Endothelial cell of umbilical vein (primary cell): ENCODE measurements at regions not wholly inside any gene's neighbourhood (a gene's known extent, or its start where the extent isn't known, plus 50 kb on each side); places are given as distances from the start of the nearest gene placed in this dataset.

Source experiments
- BruUV-seq: library from RNA; stranded (reverse); fragments of 400-500 nt; replicated peaks from 2 replicates; lab custom pipeline; 2021; lab: Mats Ljungman, UMichigan
- CTCF ChIA-PET: fragments of 300-600, 350-600 bp; sonication (Branson Sonifier 250); formaldehyde crosslinking; loops from one replicate; lab custom pipeline; 2021; ENCODE audit warnings: antibody characterized with exemption, inconsistent platforms; lab: Charles Lee
- POLR2A ChIA-PET: fragments of 300-600, 350-600 bp; sonication (Branson Sonifier 250); formaldehyde crosslinking; loops from one replicate; lab custom pipeline; 2021; ENCODE audit warnings: antibody characterized with exemption, inconsistent platforms; lab: Charles Lee
- DNase-seq: peaks from one replicate; pipeline ENCODE4 v3.0.0-alpha.2; 2011; ENCODE audit warnings: low read depth, low spot score
- FAIRE-seq: peaks from 2 replicates; lab custom pipeline; 2011; peaks lifted over from hg19 to GRCh38; lab: Jason Lieb, UNC
- H2AFZ ChIP-seq: 2 replicates; pipeline ENCODE4 v1.6.0; 2012; ENCODE audit warnings: low read depth, low read length, control low read depth, inconsistent platforms
- H3K27ac ChIP-seq: 2 replicates; pipeline ENCODE4 v1.5.1; 2011; ENCODE audit warnings: low read depth, mild to moderate bottlenecking, control low read depth, low read length, moderate library complexity; ENCODE audit not compliant: insufficient read depth
- H3K27me3 ChIP-seq, 2 experiments: 2 replicates each; pipeline versions ENCODE4 v1.6.0 to v1.6.1; 2011; ENCODE audit warnings: low read length in 2 of 2, mixed read lengths in 1 of 2; ENCODE audit not compliant: control insufficient read depth in 2 of 2, insufficient read depth in 2 of 2
- H3K36me3 ChIP-seq, 2 experiments: 2 replicates in 1 of 2; 3 replicates in 1 of 2; pipeline ENCODE4 v1.5.1; 2011; ENCODE audit warnings: low read length in 2 of 2, mild to moderate bottlenecking in 1 of 2, moderate library complexity in 1 of 2; ENCODE audit not compliant: control insufficient read depth in 2 of 2, insufficient read depth in 2 of 2; ENCODE audit errors: extremely low read depth in 1 of 2
- H3K4me1 ChIP-seq: 3 replicates; pipeline ENCODE4 v1.5.1; 2011; ENCODE audit warnings: mild to moderate bottlenecking, low read length; ENCODE audit not compliant: control insufficient read depth, insufficient read depth; ENCODE audit errors: extremely low read depth
- H3K4me2 ChIP-seq: 2 replicates; pipeline ENCODE4 v1.6.1; 2011; ENCODE audit warnings: low read length, control low read depth, mixed read lengths; ENCODE audit not compliant: insufficient read depth
- H3K4me3 ChIP-seq, 3 experiments: fragments of 200-600 bp in 1 of 3; sonication (generic), shearing (Covaris generic) in 1 of 3; replicated peaks in 1 of 3; 2 replicates each; pipeline ENCODE4 v1.5.1; 2011 to 2016; ENCODE audit warnings: control low read depth in 3 of 3, low read length in 3 of 3, mild to moderate bottlenecking in 2 of 3, inconsistent platforms in 1 of 3, low read depth in 1 of 3, moderate library complexity in 1 of 3; ENCODE audit not compliant: insufficient read depth in 1 of 3
- H3K79me2 ChIP-seq: 2 replicates; pipeline ENCODE4 v1.6.0; 2012; ENCODE audit warnings: low read length, inconsistent platforms; ENCODE audit not compliant: control insufficient read depth, insufficient read depth
- H3K9ac ChIP-seq: replicated peaks from 2 replicates; pipeline ENCODE3; 2011; ENCODE audit warnings: low read length, control low read depth; ENCODE audit not compliant: insufficient read depth; ENCODE audit errors: extremely low read depth
- H3K9me1 ChIP-seq: replicated peaks from 3 replicates; pipeline ENCODE4 v1.6.0; 2011; ENCODE audit warnings: mild to moderate bottlenecking, low read length; ENCODE audit not compliant: control insufficient read depth, insufficient read depth; ENCODE audit errors: extremely low read depth
- H3K9me3 ChIP-seq: replicated peaks from 2 replicates; pipeline ENCODE4 v1.5.1; 2012; ENCODE audit warnings: low read length, inconsistent platforms; ENCODE audit not compliant: control insufficient read depth, insufficient read depth
- H4K20me1 ChIP-seq: replicated peaks from 2 replicates; pipeline ENCODE3; 2011; ENCODE audit warnings: mild to moderate bottlenecking, low read length; ENCODE audit not compliant: control insufficient read depth, insufficient read depth; ENCODE audit errors: extremely low read depth
- CTCF ChIP-seq, 2 donors: IDR thresholded peaks; 1 replicate in 1 of 2; 2 replicates in 1 of 2; pipeline ENCODE4 v1.5.1; 2011; ENCODE audit warnings: low read length in 2 of 2, mild to moderate bottlenecking in 2 of 2, moderate library complexity in 2 of 2, control low read depth in 1 of 2, inconsistent platforms in 1 of 2, low read depth in 1 of 2; ENCODE audit not compliant: insufficient read depth in 1 of 2; ENCODE audit errors: extremely low read depth in 1 of 2
- EZH2 ChIP-seq: IDR thresholded peaks from 2 replicates; pipeline ENCODE4 v1.6.1; 2012; ENCODE audit warnings: borderline replicate concordance, low read depth, mild to moderate bottlenecking, moderate library complexity, low read length, inconsistent platforms; ENCODE audit not compliant: severe bottlenecking
- FOS ChIP-seq: IDR thresholded peaks from 2 replicates; pipeline ENCODE4 v1.6.1; 2011; ENCODE audit warnings: mild to moderate bottlenecking, low read length, moderate library complexity, borderline replicate concordance; ENCODE audit not compliant: insufficient read depth
- GATA2 ChIP-seq: IDR thresholded peaks from 2 replicates; pipeline ENCODE4 v1.7.0; 2011; ENCODE audit warnings: low read depth, mild to moderate bottlenecking, moderate library complexity, mixed read lengths, low read length; ENCODE audit not compliant: insufficient read length, insufficient read depth
- JUN ChIP-seq: IDR thresholded peaks from 2 replicates; pipeline ENCODE4 v1.6.1; 2011; ENCODE audit warnings: borderline replicate concordance, low read depth; ENCODE audit not compliant: insufficient read length, insufficient read depth
- MAX ChIP-seq: IDR thresholded peaks from 2 replicates; pipeline ENCODE4 v1.6.1; 2011; ENCODE audit not compliant: insufficient read depth, insufficient read length
- MYC ChIP-seq: IDR thresholded peaks from one replicate; pipeline ENCODE4 v1.6.1; 2011; ENCODE audit warnings: mild to moderate bottlenecking, low read depth, low read length
- POLR2A ChIP-seq: IDR thresholded peaks from 2 replicates; pipeline ENCODE4 v1.6.1; 2012; ENCODE audit warnings: low read depth, mild to moderate bottlenecking, control low read depth, low read length
- POLR2AphosphoS5 ChIP-seq: IDR thresholded peaks from 2 replicates; pipeline ENCODE4 v1.6.1; 2012; ENCODE audit warnings: low read depth, mild to moderate bottlenecking, control low read depth, low read length, moderate library complexity; ENCODE audit not compliant: insufficient read depth
- dilution Hi-C: fragments of 300-500 bp; cut with MboI; formaldehyde crosslinking; loops from one replicate; pipeline ENCODE4 v1.15.0; 2019; ENCODE audit warnings: low sequenced_read_pairs; ENCODE audit not compliant: extremely low pct_ligation_motif_present
- intact Hi-C: fragments of 100-400 bp; cut with micrococcal nuclease; formaldehyde crosslinking; loops from one replicate; pipeline ENCODE4 v1.10.0; 2022

DNA sequence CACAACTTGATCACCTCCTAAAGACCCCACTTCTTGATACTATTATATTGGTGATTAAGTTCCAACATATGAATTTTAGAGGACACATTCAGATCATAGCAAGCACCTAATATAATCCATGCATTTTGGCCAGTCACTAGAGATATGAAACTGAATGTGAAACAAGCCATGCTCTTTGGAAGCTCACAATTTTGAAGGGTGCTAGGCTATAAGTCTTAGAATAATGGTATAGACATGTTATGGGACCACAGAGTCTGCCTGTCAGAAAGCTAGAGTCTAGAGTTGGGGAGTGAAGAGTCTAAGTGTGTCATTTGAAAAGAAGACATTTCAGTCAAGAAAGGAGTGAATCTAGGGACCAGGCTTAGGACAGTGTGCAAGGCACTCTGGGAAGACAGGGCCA is 186.4 kb upstream of the SLC24A5 start:
- dilution Hi-C loops = no loop called here
- no peaks in the 10 kb centered on the region for H3K36me3 ChIP-seq
- peaks cover 0 to 1% of the 10 kb centered on the region in 2 experiments for H3K27me3 ChIP-seq
- H3K9me1 ChIP-seq = no peaks in the 10 kb centered on the region
- BruUV-seq = no TSS peak
- H3K4me1 ChIP-seq = no peaks in the 10 kb centered on the region
- H4K20me1 ChIP-seq = no peaks in the 10 kb centered on the region
- no peak overlapping the region for H3K9ac ChIP-seq
- DNase-seq (no peak), FAIRE-seq (no peak)
- no peak overlapping the region for H3K4me2 ChIP-seq
- POLR2A ChIA-PET = no interaction called here
- no peaks in the 10 kb centered on the region for H3K9me3 ChIP-seq
- no peak overlapping the region for H3K27ac ChIP-seq
- H2AFZ ChIP-seq = no peak overlapping the region
- CTCF ChIA-PET = no interaction called here
- no peak overlapping the region for H3K4me3 ChIP-seq
- no peaks in the 10 kb centered on the region for H3K79me2 ChIP-seq
- TF ChIP-seq POLR2A = no peak
- TF ChIP-seq JUN = no peak
- TF ChIP-seq GATA2 = no peak
- no peak for TF ChIP-seq FOS
- no peak for TF ChIP-seq POLR2AphosphoS5
- TF ChIP-seq CTCF (IDR thresholded peaks at IDR 0.05; ENCODE audit: extremely low read depth in 1 of 2, insufficient read depth in 1 of 2, low read depth in 1 of 2, low read length in 2 of 2) = no peak
- TF ChIP-seq EZH2 = no peak
- TF ChIP-seq MYC = no peak
- TF ChIP-seq MAX = no peak
- intact Hi-C loops = no loop called here
